ENCODE measurements at regions not wholly inside any gene's neighbourhood (a gene's known extent, or its start where the extent isn't known, plus 50 kb on each side); places are given as distances from the start of the nearest gene placed in this dataset.
A peak's percentile ranks its signal among the peaks of the same experiment; 100 is the strongest.

- peak in 1 of 2 experiments; percentile 5 for DNase-seq
These were observed 379.3 kb downstream of the SOX11 start for GRCh38 chr2:6071519-6071918.

DNA sequence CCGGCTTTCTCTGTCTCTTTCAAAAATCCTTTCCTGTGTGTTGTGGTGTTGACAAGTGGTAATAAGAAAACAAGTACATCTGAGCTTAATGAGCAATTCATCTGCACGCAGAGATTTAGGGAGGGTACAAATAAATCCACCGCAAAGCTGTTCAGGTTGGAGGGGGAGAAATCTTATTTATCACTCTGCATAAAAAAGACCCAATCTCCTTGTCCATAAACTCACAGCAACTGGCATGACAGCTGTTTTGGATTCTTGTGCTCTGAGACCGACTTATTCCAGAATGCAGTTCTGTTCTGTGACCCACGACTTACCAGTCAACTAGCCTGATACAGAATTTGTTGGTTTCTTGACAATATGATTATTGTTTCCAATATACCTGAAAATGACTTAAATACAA is 380.1 kb downstream of the SOX11 start:
- no peak for DNase-seq

- peak; percentile 42 to 52 for DNase-seq
These were observed 380.6 kb downstream of the SOX11 start for GRCh38 chr2:6072768-6073167.

DNA sequence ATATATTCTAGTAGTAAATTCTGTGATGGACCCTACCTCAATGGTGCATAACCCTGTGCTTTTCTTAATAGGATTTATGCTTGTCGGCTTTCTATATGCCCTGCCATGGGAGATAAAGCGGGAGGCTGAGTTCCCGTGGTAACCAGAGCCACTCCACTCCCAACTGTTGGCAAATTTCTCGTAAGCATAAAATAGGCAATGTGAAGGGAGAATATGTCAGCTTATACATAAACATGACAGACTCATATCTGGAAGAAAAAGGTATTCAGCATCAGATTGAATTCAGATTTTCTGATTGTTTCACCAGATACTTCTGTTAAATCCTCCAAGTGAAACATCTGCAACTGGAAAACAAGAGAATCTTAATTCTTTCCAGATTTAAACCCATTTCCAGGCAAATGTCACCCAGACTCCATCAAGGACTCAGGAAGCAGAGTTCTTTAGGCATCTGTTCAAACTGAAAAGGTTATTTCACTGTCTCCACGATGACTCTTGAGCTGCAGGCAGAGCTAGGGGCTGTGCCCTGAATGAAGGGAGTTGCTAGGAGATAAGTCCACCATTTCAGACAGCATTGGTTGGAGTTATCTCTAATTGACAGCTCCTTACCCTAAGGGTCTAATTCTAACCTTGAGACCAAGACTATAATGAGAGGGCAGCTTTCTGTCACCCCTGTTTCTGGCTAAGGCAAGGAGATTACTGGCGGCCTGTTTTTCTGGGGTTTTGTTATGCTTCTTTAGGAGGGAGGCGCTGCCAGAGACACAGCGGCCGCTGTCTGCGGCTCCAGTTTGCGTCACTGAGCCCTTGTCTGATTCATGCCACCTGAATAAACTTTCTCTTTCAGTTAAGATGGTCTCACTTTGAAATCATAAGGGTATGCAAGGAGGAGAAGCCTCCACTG is 381.3 kb downstream of the SOX11 start:
- DNase-seq = peak in 1 of 2 experiments; percentile 8

DNA sequence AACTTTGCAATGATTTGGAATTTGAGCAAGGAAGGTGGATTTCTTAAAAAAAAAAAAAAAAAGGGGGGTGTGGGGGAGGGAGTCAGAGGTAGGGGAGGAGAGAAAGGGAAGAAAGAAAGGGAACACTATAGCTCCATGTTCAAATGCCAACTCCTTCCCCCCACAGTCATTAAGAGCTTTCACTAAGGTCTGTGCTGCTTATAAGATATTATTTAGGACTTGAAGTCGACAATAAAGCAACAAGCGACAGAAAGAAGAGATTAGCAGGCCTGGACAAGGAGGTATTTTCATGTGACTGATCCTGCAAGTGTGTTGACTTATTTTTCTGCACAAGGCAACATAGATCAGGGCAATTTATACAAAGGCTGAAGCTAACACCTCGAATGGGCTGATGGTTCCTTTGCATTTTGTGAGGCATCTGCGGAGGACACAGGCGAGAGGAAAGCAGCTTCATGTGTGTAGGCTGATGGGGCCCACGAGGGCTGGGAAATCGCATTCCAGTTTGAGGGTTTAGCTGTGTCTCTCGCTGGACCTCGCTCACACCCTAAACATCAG is 382.0 kb downstream of the SOX11 start:
- DNase-seq = no peak

DNA sequence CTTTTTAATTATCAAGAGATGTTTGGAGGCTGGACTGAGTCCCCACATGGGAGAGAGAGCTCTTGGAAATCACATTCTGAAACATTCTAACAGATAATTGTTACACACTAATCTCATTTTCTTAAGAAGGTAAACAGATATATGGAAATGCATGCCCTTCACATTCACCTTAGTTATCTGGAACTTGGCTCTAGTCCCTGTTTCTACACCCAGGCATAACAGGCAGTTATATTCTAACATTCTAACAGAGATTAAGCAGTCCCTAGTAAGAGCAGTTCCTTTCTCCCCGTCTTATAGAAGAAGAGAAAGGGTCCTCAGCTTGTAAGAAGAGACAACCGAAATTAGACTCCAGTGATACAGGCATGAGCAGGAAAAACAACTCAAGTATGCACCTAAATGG is 385.4 kb downstream of the SOX11 start:
- peak in 1 of 2 experiments; percentile 6 for DNase-seq

- no peak for DNase-seq
These were observed 386.2 kb downstream of the SOX11 start for GRCh38 chr2:6078414-6078813.

- no peak for DNase-seq
These were observed 387.2 kb downstream of the SOX11 start for GRCh38 chr2:6079405-6079804.

- DNase-seq = no peak
These were observed 389.0 kb downstream of the SOX11 start for GRCh38 chr2:6080932-6081753.

- no peak for DNase-seq
These were observed 389.9 kb downstream of the SOX11 start for GRCh38 chr2:6081955-6082624.

DNA sequence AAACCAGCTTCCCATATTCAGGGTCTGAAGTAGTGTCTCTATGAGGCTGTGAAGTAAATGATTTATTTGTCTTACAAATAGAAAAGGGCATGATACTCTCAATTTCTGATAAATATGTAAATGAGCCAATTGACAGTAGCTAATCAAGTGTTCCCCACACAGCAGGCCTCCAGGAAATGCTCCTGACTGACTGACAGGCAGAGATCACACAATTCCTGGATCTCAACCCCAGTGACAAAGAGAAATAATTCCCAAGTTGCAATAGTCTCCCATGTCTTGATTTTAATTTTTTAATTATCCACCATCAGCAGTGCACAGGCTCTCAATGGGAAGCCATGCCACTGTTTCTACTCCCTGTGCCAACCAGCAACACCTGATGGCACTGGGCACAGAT is 390.4 kb downstream of the SOX11 start:
- no peak for DNase-seq

DNA sequence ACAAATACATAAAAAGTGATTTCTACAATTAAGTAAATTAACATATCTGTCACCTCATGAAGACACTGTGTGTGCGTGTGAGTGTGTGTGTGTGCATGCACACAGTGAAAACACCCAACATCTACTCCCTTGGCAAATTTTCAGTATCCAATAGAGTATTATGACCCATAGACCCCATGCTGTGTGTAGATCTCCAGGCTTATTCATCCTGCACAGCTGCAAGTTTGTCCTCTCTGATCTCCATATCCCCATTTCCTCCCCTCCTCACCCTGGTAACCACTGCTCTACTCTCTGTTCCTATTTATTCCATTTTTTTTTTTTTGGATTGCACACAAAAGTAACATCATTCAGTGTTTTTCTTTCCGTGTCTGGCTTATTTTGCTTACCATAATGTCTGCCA is 391.0 kb downstream of the SOX11 start:
- DNase-seq = no peak

DNA sequence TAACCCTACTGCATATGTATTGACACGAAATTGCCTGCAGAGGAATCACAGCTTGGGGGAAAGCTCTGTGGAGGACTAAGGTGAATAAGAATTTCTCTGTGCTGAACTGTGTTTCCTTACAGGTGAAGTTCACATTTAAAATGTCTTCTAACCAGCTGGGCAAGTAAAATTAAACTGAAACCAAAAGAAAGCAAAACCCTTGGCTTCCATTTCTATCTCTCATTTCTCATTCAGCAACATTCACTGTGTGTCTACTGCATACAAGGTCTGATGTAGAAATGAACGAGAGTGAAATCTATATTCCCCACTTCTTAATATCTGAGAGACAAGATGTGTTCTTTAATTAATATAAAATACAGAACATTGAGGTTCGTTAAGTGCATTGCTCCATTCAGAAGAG is 397.3 kb downstream of the SOX11 start:
- no peak for DNase-seq

- DNase-seq = no peak
These were observed 411.2 kb downstream of the SOX11 start for GRCh38 chr2:6103372-6103771.

DNA sequence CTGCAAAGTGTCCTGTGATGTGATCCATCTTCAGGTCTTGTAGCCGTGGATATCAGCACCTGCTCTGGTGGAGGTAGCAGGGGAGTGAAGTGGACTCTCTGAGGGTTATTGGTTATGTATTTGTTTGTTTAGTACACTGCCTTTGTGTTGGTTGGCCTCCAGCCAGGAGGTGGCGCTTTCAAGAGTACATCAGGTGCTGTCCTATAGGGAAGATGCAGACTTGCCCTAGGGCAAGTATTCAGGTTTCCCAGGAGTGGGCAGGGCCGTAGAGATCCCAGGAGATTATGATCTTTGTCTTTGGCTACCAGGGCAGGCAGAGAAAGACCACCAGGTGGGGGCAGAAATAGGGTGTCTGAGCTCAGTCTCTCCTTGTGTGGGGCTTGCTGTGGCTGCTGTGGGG is 411.8 kb downstream of the SOX11 start:
- peak in 1 of 2 experiments; percentile 2 for DNase-seq

DNA sequence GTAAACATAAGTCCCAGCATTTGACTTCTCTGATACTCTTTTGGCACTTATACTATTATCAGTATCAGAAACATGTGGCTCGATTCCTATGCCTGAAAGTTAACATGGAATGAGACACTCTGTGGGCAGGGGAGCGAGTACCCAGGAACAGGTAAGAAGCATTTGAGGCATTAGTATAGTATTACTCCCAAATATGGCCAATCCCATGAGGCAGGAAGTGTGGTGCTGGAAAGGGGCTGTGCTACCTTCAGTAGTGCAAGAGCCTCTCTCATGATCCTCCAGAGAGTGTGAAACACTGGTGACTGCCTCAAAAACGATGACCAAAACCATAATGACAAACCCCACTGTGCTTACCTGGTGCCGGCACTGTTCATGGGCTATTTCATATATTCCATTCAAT is 415.1 kb downstream of the SOX11 start:
- DNase-seq = no peak

DNA sequence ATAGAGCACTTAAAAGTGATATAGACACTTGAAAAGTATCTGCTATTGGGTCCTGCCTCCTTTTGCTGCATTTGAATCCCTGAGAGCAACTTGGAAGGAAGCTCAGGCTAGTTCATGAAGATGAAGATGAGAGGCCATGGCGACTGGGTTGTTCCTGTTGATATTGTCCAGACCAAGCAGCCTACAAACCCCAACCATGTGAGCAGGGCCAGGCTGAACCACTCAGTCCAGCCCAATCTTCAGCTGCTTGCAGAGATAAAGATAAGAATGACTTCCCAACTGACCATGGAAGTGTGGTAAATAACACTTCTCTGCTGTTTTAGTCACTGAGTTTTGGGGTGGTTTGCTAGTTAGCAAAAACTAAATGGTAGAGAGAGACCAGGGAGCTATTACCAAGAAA is 417.6 kb downstream of the SOX11 start:
- DNase-seq = no peak

DNA sequence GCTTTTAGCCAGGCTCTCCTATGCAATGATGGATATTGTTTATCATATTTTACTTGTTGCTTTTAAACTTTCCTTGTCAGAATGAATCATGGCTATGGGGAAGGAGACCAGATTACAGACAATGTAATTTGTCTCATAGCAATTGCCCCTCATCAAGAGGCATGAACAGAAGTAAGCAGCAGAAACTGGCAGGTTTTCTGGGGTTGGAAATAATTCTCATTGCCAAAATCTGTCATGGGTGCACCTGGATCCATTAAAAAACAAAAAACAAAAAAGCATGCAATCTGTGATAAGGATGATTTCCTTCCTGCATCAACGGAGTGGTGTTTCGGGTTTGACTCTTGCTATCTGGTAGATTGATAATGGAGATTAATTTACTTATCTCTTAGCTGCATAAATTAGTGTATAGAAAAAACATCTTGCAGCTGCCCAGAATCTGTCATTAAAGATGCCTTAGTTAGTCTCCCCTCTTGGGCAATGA is 419.6 kb downstream of the SOX11 start:
- no peak for DNase-seq

DNA sequence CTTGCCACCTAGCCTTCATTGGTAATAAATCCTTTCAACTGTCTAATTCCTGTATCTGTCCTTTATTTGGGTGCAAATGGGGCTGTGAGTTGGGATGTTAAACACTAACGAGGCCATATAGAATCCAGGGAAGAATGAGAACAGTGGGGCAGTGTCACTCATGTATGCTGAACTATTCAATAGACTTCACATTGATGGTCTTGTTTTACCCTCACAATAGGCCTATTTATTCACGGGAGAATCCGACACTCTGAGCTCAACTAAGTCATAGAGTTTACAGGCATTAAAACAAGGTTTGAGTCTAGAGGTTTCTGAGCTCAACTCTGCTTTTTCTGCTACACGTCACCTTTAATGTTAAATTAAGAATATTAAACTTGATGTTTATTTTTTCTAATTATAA is 421.6 kb downstream of the SOX11 start:
- DNase-seq = no peak

DNA sequence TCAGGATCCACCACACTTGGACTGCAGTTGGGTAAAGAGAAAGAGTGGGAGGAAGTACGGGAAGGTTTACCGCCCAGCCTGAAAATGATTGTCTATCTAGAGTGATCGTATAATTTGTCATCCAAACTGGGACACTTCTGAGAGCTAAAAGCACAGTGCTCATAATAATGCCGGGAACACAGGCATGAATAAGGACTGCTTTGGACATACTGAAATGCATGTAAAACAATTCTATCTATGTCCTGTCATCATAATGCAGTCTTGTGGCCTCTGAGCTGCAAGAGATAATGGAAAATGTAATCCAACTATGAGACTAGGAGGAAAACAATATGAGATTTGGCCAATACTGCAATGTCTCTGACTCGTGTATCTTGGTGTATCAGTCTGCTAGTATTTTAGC is 435.5 kb downstream of the SOX11 start:
- no peak for DNase-seq

DNA sequence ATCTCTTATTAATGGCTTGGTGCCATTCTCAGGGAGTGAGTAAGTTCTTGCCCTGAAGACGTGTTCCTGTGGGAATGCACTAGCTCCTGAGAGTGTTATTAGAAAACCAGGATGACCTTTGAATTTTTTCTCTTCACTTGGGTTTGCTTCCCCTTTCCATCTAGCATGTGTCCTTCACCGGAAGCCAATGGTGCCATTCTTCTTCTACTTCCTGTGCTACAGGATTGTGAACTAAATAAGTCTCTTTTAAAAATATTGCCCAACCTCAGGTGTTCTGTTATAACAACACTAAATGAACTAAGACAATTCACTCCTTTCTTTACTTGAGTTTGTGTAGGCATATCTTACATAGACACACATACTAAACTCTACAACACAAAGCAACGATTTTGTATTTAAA is 447.0 kb downstream of the SOX11 start:
- DNase-seq = no peak

GRCh38 chr2:6139916-6140315 is 447.7 kb downstream of the SOX11 start:
- DNase-seq = no peak

- no peak for DNase-seq
These were observed 448.3 kb downstream of the SOX11 start for GRCh38 chr2:6140509-6140908.

Data from NCI-H526 (cell line).